Right hindlimb (tissue), 1 donor: ENCODE measurements at regions not wholly inside any gene's neighbourhood (a gene's known extent, or its start where the extent isn't known, plus 50 kb on each side); places are given as distances from the start of the nearest gene placed in this dataset.

Experiments
- DNase-seq: peaks from one replicate; pipeline ENCODE4 v3.0.0-alpha.2; 2018

DNA sequence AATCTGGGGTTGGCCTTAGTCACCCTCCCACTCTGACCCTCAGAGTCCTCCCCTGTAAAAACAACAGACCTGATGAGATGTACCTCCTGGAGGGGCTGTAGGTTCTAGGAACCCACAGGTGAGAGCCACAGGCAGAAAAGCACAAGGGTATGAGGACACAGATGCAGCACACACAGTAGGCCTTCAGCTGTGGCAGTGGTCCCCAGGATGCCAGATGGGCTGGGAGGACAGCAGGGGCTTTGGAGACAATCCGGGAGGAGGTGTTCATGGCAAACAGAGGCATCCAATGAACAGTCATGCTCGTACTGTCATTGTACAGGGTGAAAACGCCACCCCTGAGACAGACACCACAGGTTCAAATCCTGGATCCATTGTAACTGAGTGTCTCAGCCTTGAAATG lies 463.1 kb downstream of the MATN1 start:
- DNase-seq = no peak

DNA sequence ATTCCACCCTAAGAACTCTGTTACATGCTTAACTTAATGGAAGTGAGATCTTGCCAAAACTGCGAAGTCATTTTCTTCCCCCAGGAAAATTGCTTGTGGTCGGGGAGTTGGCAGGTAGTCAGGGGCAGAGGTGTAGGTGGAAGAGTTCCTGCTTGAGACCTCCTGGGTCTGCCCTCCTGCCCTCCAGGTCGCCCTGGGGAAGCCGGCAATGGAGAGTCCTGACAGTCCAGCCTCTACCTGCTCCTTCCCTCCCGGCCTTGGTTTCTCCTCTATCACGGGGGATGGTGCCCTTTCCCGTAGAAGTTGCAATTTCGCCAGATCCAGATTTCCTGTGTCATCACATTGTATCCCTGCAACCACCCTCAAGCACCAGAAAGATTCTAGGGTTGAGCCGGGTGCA lies 463.8 kb downstream of the MATN1 start:
- no peak for DNase-seq

DNA sequence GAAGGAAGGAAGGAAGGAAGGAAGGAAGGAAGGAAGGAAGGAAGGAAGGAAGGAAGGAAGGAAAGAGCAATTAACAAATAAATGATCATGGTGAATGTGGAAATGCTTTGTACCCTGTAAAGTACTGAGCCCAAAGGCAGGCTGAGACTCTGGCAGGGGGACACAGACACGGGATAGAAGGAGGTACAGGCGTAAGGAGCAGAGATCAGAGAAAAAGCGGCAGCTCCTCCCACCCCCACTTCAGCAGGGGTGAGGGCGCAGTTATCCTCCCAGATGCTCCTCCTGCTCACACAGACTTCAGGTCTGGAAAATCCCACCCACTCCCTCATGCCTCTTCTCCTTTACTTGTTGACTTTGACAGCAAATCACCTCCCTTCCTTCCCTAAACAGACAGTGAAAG lies 464.5 kb downstream of the MATN1 start:
- DNase-seq = no peak

- DNase-seq = no peak
Measured at GRCh38 chr1:30258471-30258870, 464.9 kb downstream of the MATN1 start.

DNA sequence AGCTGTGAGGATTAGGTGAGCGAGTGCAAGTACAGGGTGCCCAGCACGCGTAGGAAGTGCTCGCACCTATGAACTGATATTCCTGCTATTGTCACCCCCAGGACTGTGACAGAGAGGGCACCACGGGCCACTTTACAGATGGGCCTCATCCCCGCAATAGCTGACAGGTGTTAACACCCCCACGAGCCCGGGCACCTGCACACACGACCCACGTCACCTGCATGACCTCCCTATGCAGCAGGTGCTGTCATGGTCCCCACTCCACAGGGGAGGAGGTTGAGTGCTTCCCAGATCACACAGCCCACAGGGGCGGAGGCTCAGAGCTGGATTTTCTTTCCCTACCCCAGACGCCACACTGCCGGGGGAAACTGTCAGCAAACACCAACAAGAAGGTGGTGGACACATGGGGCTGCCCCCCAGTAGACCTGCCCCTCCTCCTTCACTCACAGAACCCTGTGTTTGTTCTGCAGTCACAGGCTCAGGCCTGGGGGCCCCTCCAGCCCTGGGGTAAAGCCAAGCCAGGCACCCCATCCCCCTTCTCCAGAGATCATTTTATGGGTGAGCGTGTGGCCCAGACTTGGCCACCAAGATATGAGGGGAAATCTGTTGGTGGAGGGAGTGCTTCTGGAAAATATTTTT lies 465.5 kb downstream of the MATN1 start:
- no peak for DNase-seq

- no peak for DNase-seq
Measured at GRCh38 chr1:30257322-30257721, 466.1 kb downstream of the MATN1 start.

- no peak for DNase-seq
Measured at GRCh38 chr1:30256911-30257310, 466.5 kb downstream of the MATN1 start.

DNA sequence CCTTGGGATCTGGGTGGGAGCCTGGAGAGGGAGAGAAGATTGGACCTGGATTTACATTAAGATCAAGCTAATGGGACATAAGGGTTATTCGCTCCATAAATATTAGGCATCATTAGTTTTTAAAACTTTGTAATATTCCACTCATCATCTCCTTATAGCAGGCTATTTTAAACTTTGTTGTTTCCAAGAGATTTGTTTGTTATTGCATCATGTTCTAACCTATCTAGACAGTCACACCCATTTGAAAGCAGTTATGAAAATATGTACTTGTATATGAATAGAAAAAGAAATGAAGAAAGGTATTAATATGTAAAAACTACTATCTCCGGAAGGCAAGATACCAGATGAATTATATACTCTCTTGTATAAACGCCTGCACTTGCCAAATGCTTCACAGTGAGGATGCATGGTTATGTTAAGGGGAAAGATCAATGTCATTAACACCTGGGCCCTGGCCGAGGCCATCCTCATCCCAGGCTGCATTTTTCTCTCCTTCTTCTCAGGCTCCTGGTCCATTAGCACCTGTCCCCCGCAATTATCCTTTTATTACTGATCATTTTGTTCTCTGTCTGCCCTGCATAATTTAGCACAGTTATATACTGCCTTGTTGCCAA lies 468.2 kb downstream of the MATN1 start:
- DNase-seq = no peak

DNA sequence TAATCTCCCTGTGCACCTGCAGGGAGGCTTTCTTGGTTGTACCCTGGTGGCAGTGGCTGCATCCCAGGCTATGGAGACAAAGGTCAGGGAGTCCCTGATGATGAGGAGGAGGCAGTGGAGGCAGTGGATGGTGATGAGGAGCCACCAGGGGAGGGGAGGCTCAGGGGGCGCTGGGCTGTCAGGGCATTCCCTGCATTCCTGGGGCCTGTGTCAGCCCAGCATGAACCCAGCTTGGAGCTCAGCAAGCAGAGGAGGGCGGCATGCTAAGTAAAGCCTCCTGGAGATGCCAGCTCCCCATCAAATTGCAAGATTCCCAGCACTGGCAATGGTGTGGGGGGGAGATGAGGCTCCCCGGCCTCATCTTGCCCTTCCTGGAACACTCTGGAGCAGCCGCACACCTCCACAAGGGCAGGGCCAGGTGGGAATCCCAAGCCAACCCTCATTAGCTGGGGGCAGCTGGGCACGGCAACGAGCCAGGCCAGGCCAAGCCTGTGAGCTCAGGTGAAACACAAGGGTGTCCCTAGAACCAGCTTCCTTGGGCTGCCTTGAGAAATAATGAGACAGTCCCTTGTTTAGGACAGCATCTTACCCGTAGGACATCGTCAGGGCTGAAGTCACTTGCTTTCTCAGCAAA lies 469.5 kb downstream of the MATN1 start:
- DNase-seq = no peak

GRCh38 chr1:30253361-30253760 lies 470.0 kb downstream of the MATN1 start:
- no peak for DNase-seq

DNA sequence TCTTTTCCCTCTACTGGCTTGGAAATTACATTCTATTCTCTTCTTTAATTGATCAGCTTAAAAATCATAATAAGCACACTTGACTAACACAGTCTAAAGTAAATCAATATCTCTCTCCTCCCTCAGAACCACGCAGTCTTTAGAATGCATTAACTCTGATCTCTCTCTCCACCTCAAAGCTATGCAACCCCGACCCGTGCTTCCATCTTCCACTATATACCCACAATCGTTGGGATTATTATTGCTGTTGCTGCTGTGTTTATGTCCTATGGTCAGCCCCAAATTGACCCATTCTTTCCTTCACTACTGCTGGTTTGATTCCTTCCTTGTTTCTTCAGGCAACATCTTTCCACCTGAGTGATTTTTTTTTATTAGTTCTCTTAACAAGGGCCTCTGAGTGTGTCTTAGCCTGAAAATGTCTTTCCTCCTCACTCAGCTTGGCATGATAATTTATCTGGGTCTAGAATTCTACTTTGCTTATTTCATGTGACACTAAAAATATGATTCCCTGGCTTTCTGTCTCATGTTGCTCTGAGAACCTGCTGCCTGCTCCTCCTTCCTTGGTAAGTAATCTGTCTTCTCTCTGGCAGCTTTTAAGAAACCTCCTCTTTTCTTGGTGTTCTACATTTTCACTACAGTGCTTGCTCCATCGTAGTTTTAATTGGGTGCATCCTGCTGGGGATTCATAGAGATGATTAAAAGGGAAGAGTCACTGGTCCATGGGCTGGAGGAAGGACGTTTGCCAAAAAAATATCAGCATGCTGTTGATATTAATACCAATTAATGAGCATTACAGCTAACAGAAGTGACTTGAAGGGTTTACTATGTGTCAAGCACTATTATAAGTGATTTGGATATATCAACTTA lies 472.2 kb downstream of the MATN1 start:
- no peak for DNase-seq

- no peak for DNase-seq
Measured at GRCh38 chr1:30250338-30250983, 472.9 kb downstream of the MATN1 start.

DNA sequence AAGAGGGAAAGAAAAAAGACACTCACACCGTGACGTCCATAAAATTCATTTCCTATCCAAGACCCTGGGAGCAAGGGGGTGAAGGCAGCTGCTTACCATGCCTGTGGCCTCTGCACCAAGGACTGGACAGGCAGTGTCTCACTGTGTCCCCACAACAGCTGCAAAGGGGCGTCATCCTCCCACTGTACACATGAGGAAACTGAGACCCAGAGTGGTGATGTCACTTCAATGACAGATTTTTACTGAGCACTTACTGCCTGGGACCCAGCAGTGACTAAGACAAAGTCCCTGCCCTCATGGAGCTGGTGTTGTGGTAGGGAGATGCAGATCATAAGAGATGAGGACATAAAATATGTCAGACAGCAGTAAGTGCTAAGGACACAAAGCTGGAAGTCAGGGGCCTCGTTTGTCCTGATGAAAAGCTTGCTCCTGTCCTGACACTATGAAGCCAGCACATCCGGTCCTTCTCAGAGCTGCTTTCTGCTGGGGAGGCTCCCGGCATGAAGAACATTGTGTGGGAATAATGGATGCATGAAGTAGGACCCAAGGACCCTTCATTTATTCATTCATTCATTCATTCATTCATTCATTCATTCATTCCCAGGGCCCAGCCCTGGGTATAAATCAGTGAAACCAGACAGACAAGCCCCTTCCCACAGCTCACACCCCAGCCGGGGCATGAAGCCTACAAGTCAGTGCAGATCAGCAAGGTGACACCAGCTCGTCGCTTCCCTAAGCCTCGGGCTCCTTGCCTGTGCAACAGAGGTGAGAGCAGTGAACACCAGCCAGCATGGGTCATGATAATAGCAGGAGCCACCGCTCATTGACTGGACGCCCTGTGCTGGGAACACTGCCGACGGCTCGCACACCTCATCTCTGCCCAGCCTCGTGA lies 473.7 kb downstream of the MATN1 start:
- DNase-seq = no peak

GRCh38 chr1:30248774-30249173 lies 474.6 kb downstream of the MATN1 start:
- no peak for DNase-seq

DNA sequence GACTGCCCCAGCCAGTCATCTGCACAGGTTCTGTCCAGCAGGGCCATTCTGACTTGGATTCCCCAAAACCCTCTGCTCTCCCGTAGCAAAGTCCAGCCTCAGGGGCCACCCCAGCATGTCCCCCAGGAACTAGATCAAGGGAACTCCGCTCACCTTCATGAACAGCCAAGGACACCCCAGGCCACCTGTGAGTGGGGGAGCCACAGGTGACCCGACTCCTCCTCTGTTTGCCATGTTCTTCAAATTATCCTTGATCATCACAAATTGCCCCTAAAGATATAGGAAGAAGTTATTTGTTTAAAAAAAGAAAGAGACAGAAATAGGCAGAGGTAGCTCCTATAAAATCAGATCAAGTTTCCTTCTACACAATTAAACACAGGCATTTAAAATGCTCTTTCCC lies 475.0 kb downstream of the MATN1 start:
- no peak for DNase-seq

- DNase-seq = no peak
Measured at GRCh38 chr1:30244801-30245200, 478.6 kb downstream of the MATN1 start.

GRCh38 chr1:30242722-30243457 lies 480.5 kb downstream of the MATN1 start:
- DNase-seq = no peak

DNA sequence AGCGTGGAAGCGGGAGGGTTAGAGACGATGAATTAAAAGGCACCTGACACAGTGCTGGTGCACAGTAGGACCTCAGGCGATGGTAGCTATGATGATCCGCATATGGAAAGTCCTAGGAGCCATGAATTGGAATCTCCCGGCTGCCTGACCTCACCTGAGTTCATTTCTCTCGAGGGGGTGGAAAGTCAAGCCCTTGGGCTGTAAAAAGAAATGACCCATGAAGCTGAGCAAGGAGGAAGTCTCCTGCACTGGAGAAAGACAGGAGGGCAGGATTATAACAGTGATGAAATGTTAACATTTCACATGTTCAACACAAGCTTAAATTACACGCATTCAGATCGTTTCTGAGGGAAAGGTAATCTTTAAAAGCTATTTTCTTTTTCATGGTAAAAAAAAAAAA lies 481.2 kb downstream of the MATN1 start:
- no peak for DNase-seq

DNA sequence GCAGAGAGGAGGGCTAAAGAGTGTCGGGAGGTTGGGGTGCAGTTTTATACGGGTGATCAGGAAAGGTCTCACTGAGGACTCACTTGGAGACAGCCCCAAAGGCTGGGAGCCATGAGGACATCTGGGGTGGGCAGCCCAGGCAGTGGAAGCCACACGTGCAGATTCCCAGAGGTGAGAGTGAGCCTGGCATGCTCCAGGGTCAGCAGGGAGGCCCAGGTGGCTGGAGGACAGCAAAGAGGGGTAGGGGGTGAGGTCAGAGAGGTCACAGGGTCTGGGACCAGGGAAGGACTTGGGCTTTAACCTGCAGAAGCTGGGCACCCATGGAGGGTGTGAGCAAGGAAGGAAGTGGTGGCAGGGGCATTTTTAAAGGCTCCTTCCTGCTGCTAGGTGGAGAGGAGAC lies 481.7 kb downstream of the MATN1 start:
- no peak for DNase-seq

DNA sequence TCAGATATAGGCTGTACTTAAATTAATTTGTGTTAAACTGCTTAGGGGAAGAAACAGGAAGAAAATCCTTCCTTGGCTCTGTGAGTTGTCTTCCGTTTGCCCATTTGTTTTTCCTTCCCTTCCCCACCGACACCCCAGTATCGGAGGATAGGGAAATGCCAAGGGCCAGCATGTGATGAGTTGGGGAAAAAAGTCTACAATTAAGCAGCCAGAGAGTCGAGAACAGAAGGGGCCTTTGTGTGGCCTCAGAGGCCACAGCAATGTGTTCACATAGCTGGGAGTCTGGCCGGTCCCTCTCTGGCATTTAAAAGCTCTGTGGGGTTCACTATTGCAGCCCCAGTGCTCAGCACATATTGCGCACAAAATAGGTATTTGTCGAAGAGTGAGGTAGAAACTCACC lies 489.3 kb downstream of the MATN1 start:
- no peak for DNase-seq

- DNase-seq = no peak
Measured at GRCh38 chr1:30232288-30232899, 491.0 kb downstream of the MATN1 start.
